ENCODE measurements at regions not wholly inside any gene's neighbourhood (a gene's known extent, or its start where the extent isn't known, plus 50 kb on each side); places are given as distances from the start of the nearest gene placed in this dataset.

DNA sequence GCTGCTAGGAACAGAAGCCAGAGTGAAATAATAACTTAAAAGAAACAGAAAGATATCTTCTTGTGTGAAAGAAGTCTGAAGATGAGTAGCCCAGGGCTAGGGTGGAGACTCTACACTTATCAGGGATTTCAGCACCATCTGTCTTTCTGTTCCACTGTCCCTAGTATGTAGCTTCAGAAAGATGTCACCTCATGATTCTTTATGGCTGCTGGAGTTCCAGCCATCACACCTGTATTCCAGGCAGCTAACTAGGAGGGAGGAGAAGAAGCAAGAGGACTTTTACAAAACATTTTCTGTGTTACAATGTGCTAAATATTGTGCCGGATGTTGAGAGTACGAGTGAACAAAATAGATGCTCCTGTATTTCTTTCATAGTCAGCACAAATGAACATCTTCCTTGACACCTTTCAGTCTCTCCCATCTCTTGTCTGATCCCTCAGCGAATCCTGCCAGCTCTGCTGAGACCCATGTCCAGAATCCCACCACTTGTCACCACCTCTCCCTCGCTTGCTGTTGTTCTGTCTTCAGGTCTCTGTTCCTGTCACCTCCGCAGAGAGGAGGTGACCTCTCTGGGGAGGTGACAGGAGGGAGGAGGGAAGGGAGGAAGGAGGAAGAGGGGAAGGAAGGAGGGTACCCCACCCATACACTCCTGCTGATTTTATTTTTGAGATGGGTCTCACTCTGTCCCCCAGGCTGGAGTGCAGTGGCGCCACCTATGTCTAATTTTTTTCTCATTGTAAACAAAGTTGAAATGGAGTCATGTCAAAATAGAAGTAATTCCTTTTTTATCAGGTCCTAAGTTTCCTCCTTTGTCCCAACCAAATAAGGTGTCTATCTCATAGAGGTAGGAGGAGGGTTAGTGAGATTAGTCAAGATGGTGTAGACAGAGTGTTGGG is 188.9 kb downstream of the TFAP2C start:
- no peak overlapping the region for H3K27ac ChIP-seq
- TF ChIP-seq, protein P1, sequence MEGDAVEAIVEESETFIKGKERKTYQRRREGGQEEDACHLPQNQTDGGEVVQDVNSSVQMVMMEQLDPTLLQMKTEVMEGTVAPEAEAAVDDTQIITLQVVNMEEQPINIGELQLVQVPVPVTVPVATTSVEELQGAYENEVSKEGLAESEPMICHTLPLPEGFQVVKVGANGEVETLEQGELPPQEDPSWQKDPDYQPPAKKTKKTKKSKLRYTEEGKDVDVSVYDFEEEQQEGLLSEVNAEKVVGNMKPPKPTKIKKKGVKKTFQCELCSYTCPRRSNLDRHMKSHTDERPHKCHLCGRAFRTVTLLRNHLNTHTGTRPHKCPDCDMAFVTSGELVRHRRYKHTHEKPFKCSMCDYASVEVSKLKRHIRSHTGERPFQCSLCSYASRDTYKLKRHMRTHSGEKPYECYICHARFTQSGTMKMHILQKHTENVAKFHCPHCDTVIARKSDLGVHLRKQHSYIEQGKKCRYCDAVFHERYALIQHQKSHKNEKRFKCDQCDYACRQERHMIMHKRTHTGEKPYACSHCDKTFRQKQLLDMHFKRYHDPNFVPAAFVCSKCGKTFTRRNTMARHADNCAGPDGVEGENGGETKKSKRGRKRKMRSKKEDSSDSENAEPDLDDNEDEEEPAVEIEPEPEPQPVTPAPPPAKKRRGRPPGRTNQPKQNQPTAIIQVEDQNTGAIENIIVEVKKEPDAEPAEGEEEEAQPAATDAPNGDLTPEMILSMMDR (IDR thresholded peaks at IDR 0.05): no peak
- H3K4me1 ChIP-seq (ENCODE audit: control insufficient read depth in 1 of 2, insufficient read depth in 1 of 2, low read depth in 1 of 2, low read length in 1 of 2): no peaks in the 10 kb centered on the region
- no peaks in the 10 kb centered on the region for H3K27me3 ChIP-seq
- no peak overlapping the region for H3K4me3 ChIP-seq (ENCODE audit: low read depth in 1 of 2, low read length in 1 of 2)
- no peaks in the 10 kb centered on the region for H3K9me3 ChIP-seq
- no peaks in the 10 kb centered on the region for H3K36me3 ChIP-seq

DNA sequence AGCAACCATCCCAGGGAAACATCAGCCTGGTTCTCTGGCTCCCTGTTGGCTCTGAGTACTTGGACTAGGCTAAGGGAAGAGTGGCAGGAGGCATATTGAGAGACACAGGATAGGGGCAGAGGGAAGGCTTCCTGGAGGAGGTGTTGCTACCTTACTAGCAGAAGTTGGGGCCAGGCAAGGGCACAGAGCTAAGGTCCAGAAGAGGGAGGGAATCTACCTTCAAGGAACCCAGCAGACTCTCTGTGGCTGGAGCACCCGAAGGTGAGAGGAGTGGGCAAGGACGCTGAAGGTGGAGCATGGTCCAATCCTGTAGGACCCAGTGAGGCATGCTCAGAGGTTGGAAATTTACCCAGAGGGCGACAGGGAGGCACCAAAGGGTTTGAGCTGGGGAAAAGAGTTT is 191.9 kb downstream of the TFAP2C start:
- no peak overlapping the region for H3K27ac ChIP-seq
- no peaks in the 10 kb centered on the region for H3K4me1 ChIP-seq (ENCODE audit: control insufficient read depth in 1 of 2, insufficient read depth in 1 of 2, low read depth in 1 of 2, low read length in 1 of 2)
- H3K9me3 ChIP-seq: no peaks in the 10 kb centered on the region
- H3K36me3 ChIP-seq: no peaks in the 10 kb centered on the region
- TF ChIP-seq, protein P1 (IDR thresholded peaks at IDR 0.05): no peak
- H3K4me3 ChIP-seq (ENCODE audit: low read depth in 1 of 2, low read length in 1 of 2): no peak overlapping the region
- H3K27me3 ChIP-seq: no peaks in the 10 kb centered on the region

GRCh38 chr20:56826306-56826704 is 197.2 kb downstream of the TFAP2C start:
- H3K4me1 ChIP-seq (ENCODE audit: control insufficient read depth in 1 of 2, insufficient read depth in 1 of 2, low read depth in 1 of 2, low read length in 1 of 2): no peaks in the 10 kb centered on the region
- no peaks in the 10 kb centered on the region for H3K36me3 ChIP-seq
- H3K9me3 ChIP-seq: no peaks in the 10 kb centered on the region
- TF ChIP-seq, protein P1 (IDR thresholded peaks at IDR 0.05): no peak
- H3K27ac ChIP-seq: no peak overlapping the region
- H3K4me3 ChIP-seq (ENCODE audit: low read depth in 1 of 2, low read length in 1 of 2): no peak overlapping the region
- H3K27me3 ChIP-seq: peaks cover 47% of the 10 kb centered on the region

DNA sequence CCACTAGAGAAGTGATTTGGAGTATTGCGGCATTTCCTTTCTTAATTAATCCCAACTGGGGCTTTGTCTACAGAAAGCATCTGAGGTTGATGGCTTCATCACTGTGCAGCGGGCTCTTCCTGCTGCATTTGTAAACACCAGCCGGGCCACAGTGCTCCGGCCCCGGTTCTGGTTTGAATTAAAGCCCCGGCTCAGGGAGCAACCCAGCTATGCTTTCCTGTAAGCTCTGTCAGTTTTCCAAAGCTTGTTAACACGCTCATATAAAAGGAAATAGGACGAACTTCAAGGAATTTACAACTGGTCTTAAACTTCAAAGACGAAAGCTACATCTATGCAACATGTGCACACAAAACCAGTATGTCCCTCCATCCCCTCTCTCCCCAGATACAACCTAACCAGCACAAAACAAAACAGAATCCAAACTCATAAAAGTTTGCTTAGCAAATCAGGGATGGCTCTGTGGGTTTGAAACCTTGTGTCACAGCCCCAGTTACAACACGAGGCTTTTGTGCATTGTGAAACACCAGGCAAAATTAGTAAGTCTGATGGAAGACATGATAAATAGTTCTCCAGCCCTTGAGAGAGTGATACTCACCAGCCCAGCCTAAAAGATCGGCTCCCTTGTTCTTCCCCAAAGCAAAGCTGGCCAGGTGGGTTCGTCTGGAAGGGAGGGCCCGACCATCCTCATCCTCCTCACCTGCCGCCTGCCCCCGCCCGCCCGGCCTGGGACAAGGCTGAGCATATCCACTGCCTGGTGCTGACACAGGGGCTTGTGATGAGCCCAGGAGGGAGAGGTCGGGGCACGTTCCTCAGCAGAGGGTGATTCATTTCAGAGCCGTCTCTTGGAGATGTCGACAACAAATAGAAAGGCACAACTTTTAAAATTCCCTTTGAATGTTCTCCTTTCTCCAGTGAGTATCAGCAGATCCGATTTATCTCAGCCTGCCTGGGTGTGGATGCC is 197.9 kb downstream of the TFAP2C start:
- Histone ChIP-seq H3K27ac (no peak overlapping the region), H3K27me3 (peaks cover 53% of the 10 kb centered on the region), H3K9me3 (no peaks in the 10 kb centered on the region), H3K4me1 (ENCODE audit: control insufficient read depth in 1 of 2, insufficient read depth in 1 of 2, low read depth in 1 of 2, low read length in 1 of 2) (no peaks in the 10 kb centered on the region), H3K4me3 (ENCODE audit: low read depth in 1 of 2, low read length in 1 of 2) (no peak overlapping the region), H3K36me3 (no peaks in the 10 kb centered on the region)
- TF ChIP-seq, protein P1 (IDR thresholded peaks at IDR 0.05): no peak

- no peaks in the 10 kb centered on the region for H3K4me1 ChIP-seq (ENCODE audit: control insufficient read depth in 1 of 2, insufficient read depth in 1 of 2, low read depth in 1 of 2, low read length in 1 of 2)
- H3K36me3 ChIP-seq: no peaks in the 10 kb centered on the region
- no peak overlapping the region for H3K27ac ChIP-seq
- peaks cover 54% of the 10 kb centered on the region for H3K27me3 ChIP-seq
- no peaks in the 10 kb centered on the region for H3K9me3 ChIP-seq
- no peak overlapping the region for H3K4me3 ChIP-seq (ENCODE audit: low read depth in 1 of 2, low read length in 1 of 2)
- TF ChIP-seq, protein P1 (IDR thresholded peaks at IDR 0.05): no peak
Measured at GRCh38 chr20:56827763-56828162, 198.7 kb downstream of the TFAP2C start.
